NCI-H446 (cell line): ENCODE measurements at regions not wholly inside any gene's neighbourhood (a gene's known extent, or its start where the extent isn't known, plus 50 kb on each side); places are given as distances from the start of the nearest gene placed in this dataset.
"Not testable (repeated sequence)": the region's sequence is repeated elsewhere in the genome, so short reads cannot be mapped to it uniquely, and the experiment has no call there.

Experiments used
- DNase-seq, 2 experiments: peaks; one replicate each; lab custom pipeline; 2025; lab: John Stamatoyannopoulos, UW

DNA sequence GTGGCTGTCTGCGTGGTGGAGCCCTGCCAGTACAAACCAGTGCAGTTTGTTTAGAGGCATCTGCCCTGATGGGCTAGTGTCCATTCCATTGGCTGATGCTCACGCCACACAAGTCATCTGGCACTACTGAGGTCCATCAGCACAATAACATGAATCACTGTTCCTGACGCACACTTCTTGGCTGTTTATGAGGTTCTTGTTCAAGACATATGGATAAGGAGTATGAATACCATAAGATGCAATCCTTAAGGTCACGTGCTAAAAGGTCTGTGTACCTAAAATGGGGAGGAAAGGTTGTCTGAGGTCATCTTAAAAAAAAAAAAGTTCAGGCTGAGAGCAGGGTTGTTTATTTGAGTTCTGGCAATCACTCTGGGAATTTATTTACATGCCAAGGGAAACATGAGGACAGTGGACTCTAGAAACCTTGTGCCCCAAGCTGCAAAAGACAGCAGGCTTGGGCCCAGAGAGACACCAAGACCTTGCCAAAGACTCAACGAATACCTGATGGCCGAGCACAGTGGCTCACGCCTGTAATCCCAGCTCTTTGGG is 54.1 kb upstream of the SHLD1 start:
- DNase-seq, result peak in 1 of 2 experiments; percentile 13

DNA sequence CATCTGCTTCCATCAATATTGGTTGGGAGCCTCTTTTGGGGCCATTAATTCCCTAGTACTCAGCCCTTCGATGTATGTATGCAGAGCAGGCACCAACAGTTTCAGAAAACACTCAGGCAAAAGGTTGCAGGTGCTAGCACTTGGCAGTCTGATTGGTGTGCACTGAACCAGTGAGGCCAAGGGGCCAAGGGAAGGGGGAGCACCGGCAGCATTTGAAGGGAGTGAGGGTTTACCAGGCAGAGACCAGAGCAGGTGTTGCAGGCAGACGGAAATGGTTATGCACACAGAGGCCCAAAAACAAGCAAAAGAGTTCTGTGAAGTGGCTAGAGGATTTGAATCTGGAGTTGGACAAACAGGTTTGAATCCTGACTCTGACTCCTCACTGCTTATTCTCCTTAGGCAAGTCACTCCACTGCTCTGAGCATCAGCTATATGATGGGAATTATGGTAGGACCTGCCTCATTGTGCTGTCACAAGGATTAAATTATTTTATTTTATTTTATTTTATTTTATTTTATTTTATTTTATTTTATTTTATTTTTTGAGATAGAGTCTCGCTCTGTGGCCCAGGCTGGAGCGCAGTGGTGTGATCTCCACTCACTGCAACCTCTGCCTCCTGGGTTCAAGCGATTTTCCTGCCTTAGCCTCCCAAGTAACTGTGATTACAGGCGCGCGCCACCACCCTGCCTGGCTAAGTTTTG is 58.1 kb upstream of the SHLD1 start:
- no peak for DNase-seq

DNA sequence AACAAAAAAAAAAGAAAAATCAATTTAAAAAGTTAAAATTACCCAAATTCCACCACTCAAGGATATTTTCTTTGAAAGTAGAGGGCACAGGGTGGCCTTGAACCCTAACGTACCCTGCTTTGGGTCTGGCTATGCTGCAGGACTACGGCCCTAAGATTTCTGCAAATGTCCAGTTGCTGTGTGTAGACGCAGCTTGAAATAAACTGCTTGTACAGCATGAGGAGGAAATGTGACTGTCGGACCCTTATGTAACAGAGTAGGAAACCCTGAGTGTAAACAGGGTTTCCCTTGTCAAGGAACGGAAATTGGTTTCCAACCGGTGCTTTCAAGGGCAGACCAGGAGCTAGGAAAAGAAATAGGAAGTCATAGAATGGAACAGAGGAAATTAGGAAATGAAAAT is 60.7 kb upstream of the SHLD1 start:
- DNase-seq, result no peak

DNA sequence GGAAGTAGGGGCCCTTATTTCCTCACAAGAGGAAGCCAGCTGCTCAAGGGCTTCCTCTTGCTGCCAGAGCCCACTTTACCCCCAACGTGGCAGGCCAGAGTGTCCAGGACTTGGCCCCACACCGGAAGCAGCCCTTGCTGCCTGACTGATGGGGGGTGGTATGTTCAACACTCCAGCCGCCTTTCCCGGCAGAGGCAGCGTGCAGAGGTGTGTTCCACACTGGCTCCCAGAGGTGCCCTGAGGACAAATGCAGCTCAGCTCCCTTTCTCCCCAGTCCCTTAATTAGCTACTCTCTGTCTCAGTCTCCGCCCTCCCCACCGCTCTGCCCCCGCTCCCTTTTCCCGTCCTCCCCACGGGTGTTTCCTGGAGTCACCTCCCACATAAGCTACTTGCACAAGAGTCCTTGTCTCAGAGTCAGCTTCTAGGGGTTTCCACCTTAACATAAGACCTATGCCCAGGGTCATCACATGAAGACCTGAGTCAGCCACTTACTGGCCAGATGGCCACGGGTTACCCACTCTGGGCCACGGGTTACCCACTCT is 61.7 kb upstream of the SHLD1 start:
- DNase-seq, result no peak

DNA sequence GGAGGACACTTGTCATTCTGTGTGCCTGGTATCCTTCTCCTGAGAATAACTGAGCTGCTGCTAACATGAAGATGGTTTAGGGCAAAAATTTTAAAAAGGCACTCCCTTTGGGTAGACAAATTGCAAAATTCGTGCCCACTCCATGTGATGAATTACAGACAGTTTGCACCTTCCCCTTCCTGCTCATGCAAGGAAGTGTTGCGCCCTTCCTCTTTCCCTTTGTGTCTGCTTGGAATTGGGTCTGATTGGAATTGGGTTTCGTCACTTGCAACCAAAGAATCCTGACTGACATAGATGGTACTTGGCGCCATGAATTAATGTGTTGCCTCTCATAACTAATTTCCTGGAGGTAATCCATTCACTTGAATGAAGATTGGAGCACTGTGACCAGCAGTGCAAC is 62.3 kb upstream of the SHLD1 start:
- DNase-seq, result no peak

DNA sequence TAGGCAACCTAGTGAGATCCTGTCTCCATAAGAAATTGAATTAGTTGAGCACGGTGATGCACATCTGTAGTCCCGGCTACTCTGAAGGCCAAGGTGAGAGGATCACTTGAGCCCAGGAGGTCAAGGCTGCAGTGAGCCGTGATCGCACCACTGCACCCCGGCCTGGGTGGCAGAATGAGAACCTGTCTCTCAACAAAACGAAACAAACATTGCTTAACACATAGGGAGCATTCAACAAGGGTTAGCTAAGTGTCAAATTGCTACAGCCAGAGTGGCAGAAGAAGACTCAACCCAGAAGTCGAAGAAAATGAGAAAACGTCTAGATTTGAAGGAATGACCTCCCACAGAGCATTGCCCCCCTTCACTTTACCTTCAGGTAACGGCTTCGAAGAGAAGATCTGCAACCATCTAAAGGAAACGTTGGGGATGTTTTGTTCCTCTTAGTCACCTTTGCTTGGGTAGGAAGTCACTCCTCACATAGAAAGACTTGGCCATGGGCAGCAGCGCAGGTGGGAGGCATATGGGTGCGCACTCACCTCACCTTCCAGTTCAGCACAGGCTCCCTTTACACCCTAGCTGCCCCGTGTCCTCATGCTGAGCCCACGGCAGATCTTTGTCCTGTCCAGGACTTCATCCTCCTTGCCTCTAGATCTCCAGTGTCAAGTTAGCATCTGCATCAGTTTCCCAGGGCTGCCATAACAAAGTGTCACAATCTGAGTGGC is 63.7 kb upstream of the SHLD1 start:
- DNase-seq, result no peak

DNA sequence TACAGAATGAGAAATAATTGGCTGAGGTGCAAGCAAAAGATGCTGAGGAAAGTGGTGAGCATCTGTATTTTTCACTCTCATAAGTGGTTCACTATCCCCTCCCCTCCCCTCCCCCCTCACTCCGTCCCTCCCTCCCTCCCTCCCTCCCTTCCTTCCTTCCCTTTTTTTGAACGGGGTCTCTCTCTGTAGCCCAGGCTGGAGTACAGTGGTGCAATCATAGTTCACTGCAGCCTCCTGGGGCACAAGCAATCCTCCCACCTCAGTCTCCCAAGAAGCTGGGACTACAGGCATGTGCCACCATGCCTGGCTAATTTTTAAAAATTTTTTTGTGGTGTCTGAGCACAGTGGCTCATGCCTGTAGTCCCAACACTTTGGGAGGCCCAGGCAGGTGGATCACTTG is 67.6 kb upstream of the SHLD1 start:
- not testable (repeated sequence) for DNase-seq

DNA sequence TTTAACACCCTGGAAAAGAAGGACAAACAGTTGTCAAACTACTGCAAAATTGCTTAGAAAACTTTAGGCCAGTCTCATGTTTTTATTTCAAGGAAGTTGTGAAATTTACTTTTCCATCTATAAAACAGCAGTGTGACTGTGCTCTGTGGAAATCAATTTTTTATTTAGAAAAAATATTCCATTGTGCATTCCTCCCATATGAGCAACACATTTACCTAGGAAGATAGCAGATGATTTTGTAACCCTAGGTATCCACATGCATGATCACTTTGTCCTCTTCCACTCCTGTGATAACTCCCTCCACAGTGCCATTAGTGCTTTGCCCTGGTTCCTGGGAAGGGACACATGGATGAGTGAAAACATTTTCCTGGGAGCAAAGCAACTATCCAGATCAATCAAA is 69.4 kb upstream of the GPCPD1 start:
- DNase-seq, result no peak

DNA sequence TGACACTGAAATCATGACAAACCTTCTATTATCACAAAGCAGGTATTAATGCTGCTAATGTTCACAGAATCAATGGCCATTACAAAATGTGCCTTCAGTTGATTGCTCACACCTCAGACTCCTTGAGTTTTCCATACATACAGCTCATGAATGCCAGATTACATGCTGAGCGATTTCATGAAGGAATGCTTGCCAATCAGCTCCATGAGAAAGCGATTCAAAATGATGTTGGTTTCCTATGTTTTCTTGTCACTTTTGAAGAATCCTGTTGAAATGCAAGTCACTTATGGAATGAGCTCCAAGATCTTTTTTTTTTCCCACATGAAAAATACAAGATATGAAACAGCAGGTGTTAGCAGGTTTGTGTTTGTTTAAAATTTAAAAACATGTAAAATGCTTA is 68.0 kb upstream of the GPCPD1 start:
- no peak for DNase-seq

DNA sequence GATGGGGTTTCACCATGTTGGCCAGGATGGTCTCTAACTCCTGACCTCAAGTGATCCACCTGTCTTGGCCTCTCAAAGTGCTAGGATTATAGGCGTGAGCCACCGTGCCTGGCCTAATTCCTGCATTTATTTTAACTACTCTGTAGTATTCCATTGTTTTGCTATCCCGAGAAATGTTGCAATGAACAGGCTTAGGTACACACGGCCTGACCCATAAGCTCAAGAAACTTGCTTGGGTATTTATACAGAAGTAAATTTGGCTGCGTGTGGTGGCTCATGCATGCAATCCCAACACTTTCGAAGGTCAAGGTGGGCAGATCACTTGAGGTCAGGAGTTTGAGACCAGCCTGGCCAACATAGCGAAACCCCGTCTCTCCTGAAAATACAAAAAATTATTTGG is 67.1 kb upstream of the GPCPD1 start:
- DNase-seq, result not testable (repeated sequence)

DNA sequence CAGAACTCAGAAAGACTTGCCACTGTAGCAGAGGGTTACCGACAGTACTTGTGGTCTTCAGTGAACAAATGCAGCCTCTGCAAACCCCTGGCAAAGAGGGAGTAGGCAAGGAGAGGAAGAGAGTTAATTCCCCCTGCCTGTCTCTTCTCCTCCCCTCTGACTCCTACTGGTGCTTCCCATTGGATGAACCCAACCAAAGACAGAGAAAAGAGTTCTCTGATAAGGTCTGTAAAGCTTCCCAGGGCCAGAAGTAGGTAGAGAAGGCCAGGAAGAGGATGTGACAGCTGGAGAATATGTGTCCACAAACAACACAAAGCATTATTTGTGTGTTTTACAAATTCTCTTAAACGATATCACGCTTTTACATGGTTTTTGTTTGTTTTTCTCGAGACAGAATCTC is 66.6 kb upstream of the GPCPD1 start:
- no peak for DNase-seq

DNA sequence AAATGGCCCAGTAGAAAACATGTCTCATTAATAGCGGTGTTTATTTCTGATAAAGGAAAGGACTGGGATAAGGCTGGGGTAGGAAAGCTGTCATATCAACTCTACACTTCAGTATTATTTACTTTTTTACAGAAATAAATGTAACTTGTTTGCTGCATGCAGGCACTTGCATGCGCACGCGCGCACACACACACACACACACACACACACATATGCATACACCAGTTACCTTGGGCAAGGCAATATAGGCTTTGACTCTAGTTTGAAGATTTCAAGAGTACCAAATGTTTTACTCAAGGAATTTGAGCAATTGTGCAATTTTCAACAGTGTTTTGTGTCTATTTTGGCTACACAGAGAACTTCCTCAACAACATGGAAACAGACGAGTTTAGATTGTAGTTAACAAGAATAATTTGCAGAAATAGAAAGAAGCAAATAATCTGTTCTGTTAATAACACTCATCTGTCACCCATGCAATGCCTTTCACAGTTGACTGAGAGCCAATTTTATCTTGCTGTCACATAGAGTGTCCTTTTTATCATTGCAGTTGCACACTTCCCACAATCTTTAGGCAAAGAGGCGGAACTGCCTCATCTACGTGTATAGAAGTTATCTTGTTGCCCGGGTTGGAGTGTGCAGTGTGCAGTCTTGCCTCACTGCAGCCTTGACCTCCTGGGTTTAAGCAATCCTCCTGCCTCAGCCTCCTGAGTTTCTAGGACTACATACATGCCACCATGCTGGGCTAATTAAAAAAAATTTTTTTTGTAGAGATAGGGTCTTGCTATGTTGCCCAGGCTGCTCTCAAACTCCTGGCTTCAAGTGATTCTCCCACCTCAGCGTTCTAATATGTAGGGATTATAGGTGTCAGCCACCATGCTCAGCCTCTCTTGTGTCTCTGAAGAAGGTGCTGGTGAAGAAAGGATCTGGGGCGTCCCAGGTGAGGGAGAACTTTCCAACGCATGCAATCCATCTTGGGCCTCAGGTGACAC is 64.6 kb upstream of the GPCPD1 start:
- DNase-seq, result no peak

DNA sequence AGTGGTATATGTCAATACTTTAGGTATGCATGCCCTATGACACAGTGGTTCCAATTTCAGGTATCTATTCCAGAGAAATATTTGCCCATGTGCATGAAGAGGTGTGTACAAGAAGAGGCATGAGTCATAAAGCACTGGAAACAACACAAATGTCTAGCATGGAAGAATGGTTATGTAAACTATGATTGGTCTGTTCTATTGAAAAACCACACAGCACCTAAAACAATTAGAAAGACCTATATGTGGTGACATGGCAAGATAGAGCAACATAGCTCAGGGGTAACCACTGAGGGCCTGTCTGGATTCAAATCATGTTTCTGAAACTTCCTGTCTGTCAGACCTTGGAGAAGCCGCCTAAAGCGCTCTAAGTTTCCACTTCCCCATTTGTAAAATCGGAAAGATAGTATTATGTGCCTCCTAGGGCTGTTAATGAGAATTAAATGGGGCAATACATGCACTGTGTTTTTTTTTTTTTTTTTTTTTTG is 63.4 kb upstream of the GPCPD1 start:
- DNase-seq, result no peak

DNA sequence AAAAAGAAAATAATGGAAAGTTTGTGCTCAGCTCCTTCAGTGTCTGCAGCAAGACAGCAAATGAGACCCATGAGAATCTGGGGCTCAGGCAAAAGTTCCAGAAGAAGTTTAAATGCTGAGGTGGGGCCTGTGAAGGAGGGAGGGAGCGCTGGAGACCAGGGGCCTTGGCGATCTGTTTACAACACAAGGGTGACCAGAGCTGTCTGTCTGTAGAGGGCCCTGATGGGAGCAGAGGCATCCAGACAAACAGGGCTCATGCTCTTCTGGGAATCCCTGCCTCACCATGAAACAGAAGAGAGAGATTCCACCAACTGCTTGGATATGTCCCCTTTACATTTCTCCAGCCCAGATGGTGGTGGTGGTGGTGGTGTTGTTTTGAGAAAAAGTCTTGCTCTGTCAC is 60.1 kb upstream of the GPCPD1 start:
- DNase-seq, result no peak

DNA sequence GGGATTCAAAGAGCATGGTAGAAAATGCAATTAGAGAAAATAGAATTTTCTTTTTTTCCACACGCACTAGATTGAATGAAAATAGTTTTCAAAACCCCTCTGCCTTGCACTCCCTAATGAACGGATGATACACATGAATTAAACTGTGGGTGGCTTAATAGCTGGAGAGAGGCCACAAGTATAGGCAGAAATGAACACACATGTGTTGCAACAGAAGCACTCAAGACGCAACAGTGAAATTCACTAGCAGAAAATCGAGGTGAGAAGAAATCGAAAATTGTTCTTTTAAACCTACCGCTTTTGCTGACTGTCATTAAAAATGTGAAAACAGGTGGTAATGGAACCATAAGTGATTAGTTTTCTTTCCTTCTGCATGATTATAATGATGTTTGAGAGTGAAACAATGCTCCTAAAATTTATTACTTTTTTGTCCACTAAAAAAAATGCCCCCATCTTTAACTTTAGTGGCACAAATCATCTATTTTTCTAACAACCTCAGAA is 59.3 kb upstream of the GPCPD1 start:
- no peak for DNase-seq

DNA sequence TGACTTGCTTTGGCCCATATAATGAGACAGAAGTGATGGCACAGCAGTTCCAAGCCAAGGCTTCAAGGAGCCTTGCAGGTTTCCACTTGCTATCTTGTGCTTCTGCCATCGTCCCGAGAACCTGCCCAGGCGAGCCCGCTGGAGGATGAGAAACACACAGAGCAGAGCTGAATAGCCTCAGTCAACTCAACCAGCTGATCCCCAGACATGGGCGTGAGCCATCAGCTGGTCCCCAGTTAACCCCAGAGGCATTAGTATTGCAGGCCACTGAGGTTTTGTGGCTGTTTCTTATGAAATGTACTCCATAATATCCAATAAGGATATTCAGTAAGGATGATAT is 57.7 kb upstream of the GPCPD1 start:
- no peak for DNase-seq

DNA sequence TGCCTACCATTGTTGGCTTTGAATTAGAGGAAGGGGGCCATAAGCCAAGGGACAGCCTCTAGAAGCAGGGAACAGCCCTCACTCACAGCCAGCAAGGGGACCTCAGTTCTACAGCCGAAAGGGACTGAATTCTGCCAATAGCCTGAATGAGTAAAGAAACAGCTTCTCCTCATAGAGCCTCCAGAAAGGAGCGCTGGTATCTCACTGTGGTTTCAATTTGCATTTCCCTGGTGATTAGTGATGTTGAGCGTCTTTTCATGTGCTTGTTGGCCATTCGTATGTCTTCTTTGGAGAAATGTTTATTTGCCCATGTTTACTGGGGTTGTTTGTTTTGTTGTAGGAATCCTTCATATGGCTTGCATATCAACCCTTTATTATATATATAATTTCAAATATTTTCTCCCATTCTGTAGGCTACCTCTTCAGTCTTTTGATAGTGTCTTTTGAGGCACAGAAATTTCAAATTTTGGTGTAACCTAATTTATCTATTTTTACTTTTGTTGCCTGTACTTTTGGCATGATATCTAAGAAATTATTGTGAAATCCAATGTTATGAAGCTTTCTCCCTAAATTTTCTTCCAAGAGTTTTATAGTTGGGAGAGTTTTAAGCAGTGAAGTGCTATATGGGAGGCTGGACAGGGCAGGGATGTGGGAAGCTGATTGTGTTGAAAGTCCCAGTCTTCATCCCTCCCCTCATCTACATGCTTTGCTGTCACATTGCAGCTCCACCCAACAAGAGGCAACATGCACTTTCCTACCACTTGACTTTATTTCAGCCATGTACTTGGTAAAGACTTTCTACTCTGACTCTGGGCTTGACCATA is 57.1 kb upstream of the GPCPD1 start:
- DNase-seq, result no peak

DNA sequence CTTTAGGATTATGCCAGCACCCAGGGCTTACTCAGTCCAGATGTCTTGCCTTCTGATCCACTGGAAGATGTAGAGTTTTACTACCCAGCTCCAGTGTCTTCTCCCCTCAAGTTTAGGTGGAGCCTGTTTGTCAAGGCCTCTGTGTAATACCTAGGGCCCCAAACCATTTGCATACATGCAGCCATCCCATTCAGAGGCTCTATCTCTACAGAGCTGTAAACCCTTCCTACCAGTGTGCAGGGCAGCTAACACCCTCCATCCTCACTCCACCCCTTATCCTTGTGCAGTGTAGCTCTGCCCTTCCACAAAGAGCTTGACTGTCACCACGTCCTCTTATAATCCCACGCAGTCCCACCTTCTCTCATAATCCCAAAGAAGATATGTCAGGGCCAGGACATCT is 54.6 kb upstream of the GPCPD1 start:
- no peak for DNase-seq

DNA sequence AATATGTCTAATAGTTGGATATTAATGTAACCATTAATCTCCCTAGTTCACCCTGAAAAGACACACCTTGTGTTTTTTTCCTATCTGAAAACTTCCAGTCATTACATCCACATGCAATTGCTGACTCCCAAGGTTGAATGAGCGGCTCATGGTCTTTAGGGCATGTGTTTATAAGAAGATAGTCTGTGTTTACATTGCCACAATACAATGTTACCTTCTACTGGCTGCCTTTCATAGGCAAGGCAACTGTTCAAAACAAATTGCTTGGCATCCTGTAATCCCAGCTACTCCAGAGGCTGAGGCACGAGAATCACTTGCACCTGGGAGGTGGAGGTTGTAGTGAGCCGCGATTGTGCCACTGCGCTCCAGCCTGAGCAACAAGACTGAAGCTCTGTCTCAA is 52.6 kb upstream of the GPCPD1 start:
- no peak for DNase-seq

DNA sequence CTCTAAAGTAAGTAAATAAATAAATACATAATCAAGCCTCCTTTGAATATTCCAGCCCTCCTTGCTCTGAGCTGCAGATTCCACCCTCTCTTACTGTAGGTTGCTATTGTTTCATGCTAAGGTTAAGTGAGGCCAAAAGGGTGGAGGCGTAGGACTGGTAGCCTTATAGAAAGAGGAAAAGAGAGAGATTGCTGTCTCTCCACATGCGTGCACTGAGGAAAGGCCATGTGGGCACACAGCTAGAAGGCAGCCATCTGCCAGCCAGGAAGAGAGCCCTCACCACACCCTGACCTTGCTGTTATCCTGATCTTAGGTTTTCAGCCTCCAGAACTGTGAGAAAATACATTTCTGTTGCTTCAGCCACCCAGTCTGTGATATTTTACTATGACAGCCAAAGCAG is 52.0 kb upstream of the GPCPD1 start:
- no peak for DNase-seq

DNA sequence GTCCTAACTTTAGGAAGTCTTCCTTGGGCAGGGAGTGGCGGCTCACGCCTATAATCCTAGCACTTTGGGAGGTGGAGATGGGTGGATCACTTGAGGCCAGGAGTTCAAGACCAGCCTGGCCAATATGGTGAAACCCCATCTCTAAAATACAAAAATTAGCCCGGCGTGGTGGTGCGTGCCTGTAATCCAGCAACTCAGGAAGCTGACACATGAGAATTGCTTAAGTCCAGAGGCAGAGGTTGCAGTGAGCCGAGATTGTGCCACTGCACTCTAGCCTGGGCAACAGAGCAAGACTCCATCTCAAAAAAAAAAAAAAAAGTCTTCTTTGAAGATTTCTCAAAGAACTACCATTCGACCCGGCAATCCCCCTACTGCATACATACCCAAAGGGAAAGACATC is 50.0 kb upstream of the GPCPD1 start:
- not testable (repeated sequence) for DNase-seq
